PC-9 (cell line): ENCODE measurements at regions not wholly inside any gene's neighbourhood (a gene's known extent, or its start where the extent isn't known, plus 50 kb on each side); places are given as distances from the start of the nearest gene placed in this dataset.

Experiments
- BruUV-seq: library from RNA; stranded (reverse); fragments of 400-500 nt; replicated peaks from 2 replicates; lab custom pipeline; 2021; lab: Mats Ljungman, UMichigan
- CTCF ChIA-PET: fragments of 300-600 bp; sonication (Branson Sonifier 250); formaldehyde crosslinking; loops from one replicate; lab custom pipeline; 2022; ENCODE audit warnings: antibody characterized with exemption; lab: Charles Lee
- POLR2A ChIA-PET: fragments of 300-600 bp; sonication (Branson Sonifier 250); formaldehyde crosslinking; loops from one replicate; lab custom pipeline; 2022; ENCODE audit warnings: antibody characterized with exemption; ENCODE audit not compliant: unreplicated experiment; lab: Charles Lee
- DNase-seq, 2 experiments: peaks; one replicate each; pipeline versions ENCODE4 v3.0.0 to v3.0.0-alpha.2; 2015 to 2022; ENCODE audit warnings: mixed read lengths in 1 of 2
- H2AFZ ChIP-seq: fragments of 200-600 bp; sonication (generic); 2 replicates; pipeline ENCODE4 v1.8.1; 2017; ENCODE audit warnings: antibody characterized with exemption
- H3F3A ChIP-seq: fragments of 200-600 bp; sonication (generic); 2 replicates; pipeline ENCODE4 v1.8.1; 2017; ENCODE audit warnings: antibody characterized with exemption, mild to moderate bottlenecking, low read depth; ENCODE audit not compliant: insufficient read depth
- H3K27ac ChIP-seq: fragments of 200-600 bp; sonication (generic); 2 replicates; pipeline ENCODE4 v1.6.1; 2016; ENCODE audit warnings: mixed run types
- H3K27me3 ChIP-seq: fragments of 200-600 bp; sonication (generic); 2 replicates; pipeline ENCODE4 v1.6.1; 2016; ENCODE audit warnings: low read depth, mixed run types; ENCODE audit not compliant: insufficient read depth
- H3K36me3 ChIP-seq: fragments of 200-600 bp; sonication (generic); 2 replicates; pipeline ENCODE4 v1.6.1; 2016; ENCODE audit warnings: low read depth, mixed run types
- H3K4me1 ChIP-seq: fragments of 200-600 bp; sonication (generic); replicated peaks from 2 replicates; pipeline ENCODE4 v1.6.1; 2016; ENCODE audit warnings: mixed run types; ENCODE audit not compliant: insufficient read depth
- H3K4me2 ChIP-seq: fragments of 200-600 bp; sonication (generic); 2 replicates; pipeline ENCODE4 v1.6.1; 2017; ENCODE audit warnings: mixed run types
- H3K4me3 ChIP-seq: fragments of 200-600 bp; sonication (generic); 2 replicates; pipeline ENCODE4 v1.6.1; 2016; ENCODE audit warnings: mixed run types
- H3K79me2 ChIP-seq: fragments of 200-600 bp; sonication (generic); 2 replicates; pipeline ENCODE4 v1.6.1; 2017; ENCODE audit warnings: low read depth, mixed run types
- H3K9me2 ChIP-seq: fragments of 200-600 bp; sonication (generic); 2 replicates; pipeline ENCODE4 v1.8.1; 2017; ENCODE audit warnings: mild to moderate bottlenecking; ENCODE audit not compliant: insufficient read depth
- H3K9me3 ChIP-seq: fragments of 200-600 bp; sonication (generic); 2 replicates; pipeline ENCODE4 v1.8.1; 2016; ENCODE audit warnings: low read depth; ENCODE audit not compliant: insufficient read depth
- H4K20me1 ChIP-seq: fragments of 200-600 bp; sonication (generic); 2 replicates; pipeline ENCODE4 v1.8.1; 2017; ENCODE audit not compliant: insufficient read depth
- EZH2 ChIP-seq: fragments of 200-600 bp; sonication (generic); IDR thresholded peaks from 2 replicates; pipeline ENCODE4 v1.8.0; 2017; ENCODE audit warnings: antibody characterized with exemption, low read depth
- intact Hi-C: fragments of 100-400 bp; cut with micrococcal nuclease; formaldehyde crosslinking; loops from one replicate; pipeline ENCODE4 v1.10.0; 2022; ENCODE audit not compliant: unreplicated experiment
- TF ChIP-seq, protein P1 (sequence below): fragments of 200-600 bp; sonication (generic); conservative IDR thresholded peaks from 2 replicates; pipeline ENCODE4 v1.6.1; 2017; ENCODE audit warnings: mixed run types, antibody characterized with exemption, mild to moderate bottlenecking, moderate library complexity

DNA sequence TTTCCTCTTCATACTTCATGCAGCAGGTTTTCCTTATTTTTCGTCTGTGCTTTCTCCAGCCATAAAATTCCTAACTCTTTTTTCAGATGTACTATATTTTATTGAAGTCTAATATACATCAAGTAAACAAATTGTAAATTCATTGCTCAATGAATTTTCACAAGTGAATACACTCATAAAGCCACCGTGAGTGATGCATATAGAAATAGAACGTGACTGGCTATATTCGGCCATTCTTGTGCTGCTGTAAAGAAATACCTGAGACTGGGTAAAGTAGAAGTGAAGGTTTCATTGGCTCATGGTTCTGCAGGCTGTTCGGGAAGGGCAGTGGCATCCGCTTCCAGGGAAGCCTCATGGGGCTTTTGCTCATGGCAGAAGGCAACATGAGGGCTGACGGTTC, 868.4 kb upstream of the EEF2KMT start:
- CTCF ChIA-PET, result no interaction called here
- H3K4me3 ChIP-seq, result no peak overlapping the region
- TF ChIP-seq EZH2, result no peak
- TF ChIP-seq, protein P1, sequence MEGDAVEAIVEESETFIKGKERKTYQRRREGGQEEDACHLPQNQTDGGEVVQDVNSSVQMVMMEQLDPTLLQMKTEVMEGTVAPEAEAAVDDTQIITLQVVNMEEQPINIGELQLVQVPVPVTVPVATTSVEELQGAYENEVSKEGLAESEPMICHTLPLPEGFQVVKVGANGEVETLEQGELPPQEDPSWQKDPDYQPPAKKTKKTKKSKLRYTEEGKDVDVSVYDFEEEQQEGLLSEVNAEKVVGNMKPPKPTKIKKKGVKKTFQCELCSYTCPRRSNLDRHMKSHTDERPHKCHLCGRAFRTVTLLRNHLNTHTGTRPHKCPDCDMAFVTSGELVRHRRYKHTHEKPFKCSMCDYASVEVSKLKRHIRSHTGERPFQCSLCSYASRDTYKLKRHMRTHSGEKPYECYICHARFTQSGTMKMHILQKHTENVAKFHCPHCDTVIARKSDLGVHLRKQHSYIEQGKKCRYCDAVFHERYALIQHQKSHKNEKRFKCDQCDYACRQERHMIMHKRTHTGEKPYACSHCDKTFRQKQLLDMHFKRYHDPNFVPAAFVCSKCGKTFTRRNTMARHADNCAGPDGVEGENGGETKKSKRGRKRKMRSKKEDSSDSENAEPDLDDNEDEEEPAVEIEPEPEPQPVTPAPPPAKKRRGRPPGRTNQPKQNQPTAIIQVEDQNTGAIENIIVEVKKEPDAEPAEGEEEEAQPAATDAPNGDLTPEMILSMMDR, result no peak
- H3K79me2 ChIP-seq, result no peaks in the 10 kb centered on the region
- no peaks in the 10 kb centered on the region for H3K4me1 ChIP-seq
- no peaks in the 10 kb centered on the region for H4K20me1 ChIP-seq
- no peaks in the 10 kb centered on the region for H3K9me2 ChIP-seq
- POLR2A ChIA-PET, result no interaction called here
- no peaks in the 10 kb centered on the region; the same call in 1 of the 2 replicates for H3K27me3 ChIP-seq
- intact Hi-C loops, result no loop called here
- no peak overlapping the region for H2AFZ ChIP-seq
- H3K4me2 ChIP-seq, result no peak overlapping the region
- H3K9me3 ChIP-seq, result no peaks in the 10 kb centered on the region
- H3F3A ChIP-seq, result no peaks in the 10 kb centered on the region
- no peak overlapping the region for H3K27ac ChIP-seq
- no peak for DNase-seq
- H3K36me3 ChIP-seq, result no peaks in the 10 kb centered on the region
- no TSS peak for BruUV-seq

DNA sequence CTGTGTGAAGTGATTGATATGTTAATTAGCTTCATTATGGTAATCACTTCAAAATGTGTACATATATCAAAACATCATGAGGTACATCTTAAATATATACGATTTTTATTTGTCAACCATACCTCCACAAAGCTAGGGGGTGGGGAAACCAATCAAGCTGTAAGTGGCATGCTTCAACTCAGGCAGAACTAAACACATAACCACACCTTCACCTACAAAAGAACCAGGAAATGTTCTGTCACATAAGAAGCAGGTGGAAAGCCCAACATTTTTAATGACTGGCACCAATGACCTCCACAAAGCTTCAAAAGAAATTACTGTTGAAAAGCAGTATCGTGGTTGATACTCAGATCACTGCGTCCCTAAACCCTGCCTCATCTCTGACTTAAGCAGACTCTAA, 867.7 kb upstream of the EEF2KMT start:
- POLR2A ChIA-PET, result no interaction called here
- no peak for TF ChIP-seq EZH2
- TF ChIP-seq, protein P1, result no peak

DNA sequence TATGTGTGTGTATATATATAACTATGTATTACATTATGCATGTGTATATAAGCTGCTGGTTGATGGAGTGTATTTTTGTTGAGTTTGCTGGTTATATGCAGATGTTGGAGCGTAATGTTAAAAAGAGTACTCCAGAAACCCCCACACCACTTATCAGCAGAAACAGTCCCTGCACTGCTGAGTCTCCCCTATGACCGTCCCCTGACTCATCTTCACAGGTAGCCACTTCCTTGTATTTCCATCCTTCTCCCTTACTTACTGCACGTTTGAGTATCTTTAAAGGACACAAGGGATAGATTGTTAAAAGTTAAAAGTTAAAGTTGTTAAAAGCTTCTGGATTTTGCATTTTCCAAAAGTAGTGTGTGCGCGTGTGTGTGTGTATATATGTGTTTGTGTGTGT, 853.9 kb upstream of the EEF2KMT start:
- peaks cover 5% of the 10 kb centered on the region; the same call in 1 of the 2 replicates for H3K27me3 ChIP-seq
- TF ChIP-seq EZH2, result no peak
- TF ChIP-seq, protein P1, result no peak
- H2AFZ ChIP-seq, result no peak overlapping the region
- no peaks in the 10 kb centered on the region for H3F3A ChIP-seq
- H4K20me1 ChIP-seq, result no peaks in the 10 kb centered on the region
- no peaks in the 10 kb centered on the region for H3K4me1 ChIP-seq
- no TSS peak for BruUV-seq
- POLR2A ChIA-PET, result no interaction called here
- CTCF ChIA-PET, result no interaction called here
- no peaks in the 10 kb centered on the region for H3K79me2 ChIP-seq
- H3K27ac ChIP-seq, result no peak overlapping the region
- no peak overlapping the region for H3K4me2 ChIP-seq
- H3K9me3 ChIP-seq, result no peaks in the 10 kb centered on the region
- H3K36me3 ChIP-seq, result no peaks in the 10 kb centered on the region
- intact Hi-C loops, result no loop called here
- H3K4me3 ChIP-seq, result no peak overlapping the region
- no peak for DNase-seq
- H3K9me2 ChIP-seq, result no peaks in the 10 kb centered on the region

More for the DNA sequence above, 867.7 kb upstream of the EEF2KMT start:
- intact Hi-C loops, result no loop called here
- no TSS peak for BruUV-seq
- no peak for DNase-seq
- H3K36me3 ChIP-seq, result no peaks in the 10 kb centered on the region
- H3K4me3 ChIP-seq, result no peak overlapping the region
- no peak overlapping the region for H3K27ac ChIP-seq
- H3K4me1 ChIP-seq, result no peaks in the 10 kb centered on the region
- no peak overlapping the region for H2AFZ ChIP-seq
- no peaks in the 10 kb centered on the region for H3K79me2 ChIP-seq
- no peaks in the 10 kb centered on the region for H3K9me3 ChIP-seq
- no peaks in the 10 kb centered on the region for H4K20me1 ChIP-seq
- H3F3A ChIP-seq, result no peaks in the 10 kb centered on the region
- no peaks in the 10 kb centered on the region; the same call in 1 of the 2 replicates for H3K27me3 ChIP-seq
- H3K9me2 ChIP-seq, result no peaks in the 10 kb centered on the region
- CTCF ChIA-PET, result no interaction called here
- no peak overlapping the region for H3K4me2 ChIP-seq
